ENCODE measurements at regions not wholly inside any gene's neighbourhood (a gene's known extent, or its start where the extent isn't known, plus 50 kb on each side); places are given as distances from the start of the nearest gene placed in this dataset.

GRCh38 chr20:52805843-52806242 lies 166.3 kb upstream of the TSHZ2 start:
- no peak for TF ChIP-seq TCF12 (IDR thresholded peaks at IDR 0.05; ENCODE audit: low read depth)
- TF ChIP-seq USF1 (IDR thresholded peaks at IDR 0.05) = no peak
- TF ChIP-seq, protein P1, sequence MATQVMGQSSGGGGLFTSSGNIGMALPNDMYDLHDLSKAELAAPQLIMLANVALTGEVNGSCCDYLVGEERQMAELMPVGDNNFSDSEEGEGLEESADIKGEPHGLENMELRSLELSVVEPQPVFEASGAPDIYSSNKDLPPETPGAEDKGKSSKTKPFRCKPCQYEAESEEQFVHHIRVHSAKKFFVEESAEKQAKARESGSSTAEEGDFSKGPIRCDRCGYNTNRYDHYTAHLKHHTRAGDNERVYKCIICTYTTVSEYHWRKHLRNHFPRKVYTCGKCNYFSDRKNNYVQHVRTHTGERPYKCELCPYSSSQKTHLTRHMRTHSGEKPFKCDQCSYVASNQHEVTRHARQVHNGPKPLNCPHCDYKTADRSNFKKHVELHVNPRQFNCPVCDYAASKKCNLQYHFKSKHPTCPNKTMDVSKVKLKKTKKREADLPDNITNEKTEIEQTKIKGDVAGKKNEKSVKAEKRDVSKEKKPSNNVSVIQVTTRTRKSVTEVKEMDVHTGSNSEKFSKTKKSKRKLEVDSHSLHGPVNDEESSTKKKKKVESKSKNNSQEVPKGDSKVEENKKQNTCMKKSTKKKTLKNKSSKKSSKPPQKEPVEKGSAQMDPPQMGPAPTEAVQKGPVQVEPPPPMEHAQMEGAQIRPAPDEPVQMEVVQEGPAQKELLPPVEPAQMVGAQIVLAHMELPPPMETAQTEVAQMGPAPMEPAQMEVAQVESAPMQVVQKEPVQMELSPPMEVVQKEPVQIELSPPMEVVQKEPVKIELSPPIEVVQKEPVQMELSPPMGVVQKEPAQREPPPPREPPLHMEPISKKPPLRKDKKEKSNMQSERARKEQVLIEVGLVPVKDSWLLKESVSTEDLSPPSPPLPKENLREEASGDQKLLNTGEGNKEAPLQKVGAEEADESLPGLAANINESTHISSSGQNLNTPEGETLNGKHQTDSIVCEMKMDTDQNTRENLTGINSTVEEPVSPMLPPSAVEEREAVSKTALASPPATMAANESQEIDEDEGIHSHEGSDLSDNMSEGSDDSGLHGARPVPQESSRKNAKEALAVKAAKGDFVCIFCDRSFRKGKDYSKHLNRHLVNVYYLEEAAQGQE (IDR thresholded peaks at IDR 0.05; ENCODE audit: low read depth) = no peak
- no peak for TF ChIP-seq CREB1 (IDR thresholded peaks at IDR 0.05; ENCODE audit: low read depth)
- TF ChIP-seq TEAD4 (IDR thresholded peaks at IDR 0.05) = no peak
- TF ChIP-seq YY1 (IDR thresholded peaks at IDR 0.05; ENCODE audit: low read depth) = no peak
- TF ChIP-seq ZBTB7A (IDR thresholded peaks at IDR 0.05; ENCODE audit: low read depth) = no peak
- no peak for TF ChIP-seq RAD21 (IDR thresholded peaks at IDR 0.05; ENCODE audit: low read depth)
- no peak for TF ChIP-seq EP300 (IDR thresholded peaks at IDR 0.05; ENCODE audit: borderline replicate concordance)
- TF ChIP-seq CEBPB (IDR thresholded peaks at IDR 0.05) = no peak
- TF ChIP-seq EGR1 (IDR thresholded peaks at IDR 0.05) = no peak
- TF ChIP-seq FOXM1 (IDR thresholded peaks at IDR 0.05; ENCODE audit: borderline replicate concordance, low read depth) = no peak
- no peak for TF ChIP-seq NFIC (IDR thresholded peaks at IDR 0.05)
- TF ChIP-seq TAF1 (IDR thresholded peaks at IDR 0.05; ENCODE audit: low read depth) = no peak
- TF ChIP-seq, protein P2, sequence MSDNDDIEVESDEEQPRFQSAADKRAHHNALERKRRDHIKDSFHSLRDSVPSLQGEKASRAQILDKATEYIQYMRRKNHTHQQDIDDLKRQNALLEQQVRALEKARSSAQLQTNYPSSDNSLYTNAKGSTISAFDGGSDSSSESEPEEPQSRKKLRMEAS (IDR thresholded peaks at IDR 0.05) = no peak

GRCh38 chr20:52805296-52805571 lies 166.9 kb upstream of the TSHZ2 start:
- TF ChIP-seq, protein P1 (IDR thresholded peaks at IDR 0.05; ENCODE audit: low read depth) = no peak
- TF ChIP-seq CEBPB (IDR thresholded peaks at IDR 0.05) (no peak), EGR1 (IDR thresholded peaks at IDR 0.05) (no peak)

- TF ChIP-seq CEBPB (IDR thresholded peaks at IDR 0.05) (no peak), TCF12 (IDR thresholded peaks at IDR 0.05; ENCODE audit: low read depth) (no peak), TAF1 (IDR thresholded peaks at IDR 0.05; ENCODE audit: low read depth) (no peak), USF1 (IDR thresholded peaks at IDR 0.05) (no peak), ZBTB7A (IDR thresholded peaks at IDR 0.05; ENCODE audit: low read depth) (no peak), FOXM1 (IDR thresholded peaks at IDR 0.05; ENCODE audit: borderline replicate concordance, low read depth) (no peak)
- TF ChIP-seq, protein P2 (IDR thresholded peaks at IDR 0.05) = no peak
These were observed 167.5 kb upstream of the TSHZ2 start for GRCh38 chr20:52804497-52805295.

DNA sequence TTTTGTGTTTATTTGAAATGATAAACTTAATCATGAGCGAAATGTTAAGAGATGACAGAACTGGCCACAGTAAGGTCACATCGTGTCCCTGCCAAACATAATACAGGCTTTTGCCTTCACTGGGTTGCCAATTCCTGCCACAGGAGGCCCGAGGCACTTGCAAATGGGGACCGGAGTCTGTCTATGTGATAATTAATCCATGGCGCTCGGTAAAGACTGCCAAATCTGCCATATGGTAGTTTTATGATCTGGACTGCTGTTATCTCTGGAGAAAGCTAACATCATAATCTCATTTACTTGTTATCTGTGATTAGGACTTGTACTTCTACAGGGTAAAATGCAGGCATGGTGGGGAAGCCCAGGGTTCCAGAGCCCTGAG lies 170.5 kb upstream of the TSHZ2 start:
- TF ChIP-seq CREB1 (IDR thresholded peaks at IDR 0.05; ENCODE audit: low read depth) (no peak), FOXM1 (IDR thresholded peaks at IDR 0.05; ENCODE audit: borderline replicate concordance, low read depth) (no peak), NFIC (IDR thresholded peaks at IDR 0.05) (no peak)

GRCh38 chr20:52800734-52801627 lies 171.2 kb upstream of the TSHZ2 start:
- TF ChIP-seq TAF1 (IDR thresholded peaks at IDR 0.05; ENCODE audit: low read depth) (no peak), CEBPB (IDR thresholded peaks at IDR 0.05) (no peak), USF1 (IDR thresholded peaks at IDR 0.05) (no peak), TEAD4 (IDR thresholded peaks at IDR 0.05) (no peak), TCF12 (IDR thresholded peaks at IDR 0.05; ENCODE audit: low read depth) (no peak), NFIC (IDR thresholded peaks at IDR 0.05) (no peak), CREB1 (IDR thresholded peaks at IDR 0.05; ENCODE audit: low read depth) (no peak), YY1 (IDR thresholded peaks at IDR 0.05; ENCODE audit: low read depth) (no peak), FOXM1 (IDR thresholded peaks at IDR 0.05; ENCODE audit: borderline replicate concordance, low read depth) (no peak), EP300 (IDR thresholded peaks at IDR 0.05; ENCODE audit: borderline replicate concordance) (no peak), RAD21 (IDR thresholded peaks at IDR 0.05; ENCODE audit: low read depth) (no peak), ZBTB7A (IDR thresholded peaks at IDR 0.05; ENCODE audit: low read depth) (no peak), EGR1 (IDR thresholded peaks at IDR 0.05) (no peak)
- TF ChIP-seq, protein P2 (IDR thresholded peaks at IDR 0.05) = no peak
- TF ChIP-seq, protein P1 (IDR thresholded peaks at IDR 0.05; ENCODE audit: low read depth) = no peak
